ENCODE measurements at regions not wholly inside any gene's neighbourhood (a gene's known extent, or its start where the extent isn't known, plus 50 kb on each side); places are given as distances from the start of the nearest gene placed in this dataset.
"Not testable (repeated sequence)": the region's sequence is repeated elsewhere in the genome, so short reads cannot be mapped to it uniquely, and the experiment has no call there.

GRCh38 chr11:130679247-130679646, 230.8 kb downstream of the ADAMTS15 start:
- DNase-seq: no peak

- not testable (repeated sequence) for DNase-seq
Observed at GRCh38 chr11:130682471-130682870, 233.8 kb downstream of the SNX19 start.

GRCh38 chr11:130689222-130689908, 226.9 kb downstream of the SNX19 start:
- no peak for DNase-seq

GRCh38 chr11:130691581-130691980, 224.7 kb downstream of the SNX19 start:
- DNase-seq: no peak

- no peak for DNase-seq
Observed at GRCh38 chr11:130692220-130692619, 224.1 kb downstream of the SNX19 start.

GRCh38 chr11:130693543-130693942, 222.7 kb downstream of the SNX19 start:
- no peak for DNase-seq

GRCh38 chr11:130694488-130695045, 221.7 kb downstream of the SNX19 start:
- no peak for DNase-seq

- DNase-seq: no peak
Observed at GRCh38 chr11:130698174-130698573, 218.1 kb downstream of the SNX19 start.

- no peak for DNase-seq
Observed at GRCh38 chr11:130699561-130699960, 216.7 kb downstream of the SNX19 start.

- DNase-seq: no peak
Observed at GRCh38 chr11:130700092-130700491, 216.2 kb downstream of the SNX19 start.

GRCh38 chr11:130703489-130704190, 212.6 kb downstream of the SNX19 start:
- no peak for DNase-seq

GRCh38 chr11:130705670-130706421, 210.4 kb downstream of the SNX19 start:
- no peak for DNase-seq

GRCh38 chr11:130706572-130706971, 209.7 kb downstream of the SNX19 start:
- no peak for DNase-seq

GRCh38 chr11:130707217-130707616, 209.1 kb downstream of the SNX19 start:
- no peak for DNase-seq

GRCh38 chr11:130709531-130709930, 206.7 kb downstream of the SNX19 start:
- DNase-seq: no peak

GRCh38 chr11:130710021-130710420, 206.3 kb downstream of the SNX19 start:
- no peak for DNase-seq

- no peak for DNase-seq
Observed at GRCh38 chr11:130710497-130711012, 205.7 kb downstream of the SNX19 start.

GRCh38 chr11:130711193-130711592, 205.1 kb downstream of the SNX19 start:
- DNase-seq: no peak

- DNase-seq: no peak
Observed at GRCh38 chr11:130712480-130712879, 203.8 kb downstream of the SNX19 start.

GRCh38 chr11:130715085-130715876, 201.0 kb downstream of the SNX19 start:
- no peak for DNase-seq

GRCh38 chr11:130715877-130716220, 200.4 kb downstream of the SNX19 start:
- no peak for DNase-seq

GRCh38 chr11:130718120-130718519, 198.2 kb downstream of the SNX19 start:
- no peak for DNase-seq
